HepG2 (cell line): ENCODE measurements at regions not wholly inside any gene's neighbourhood (a gene's known extent, or its start where the extent isn't known, plus 50 kb on each side); places are given as distances from the start of the nearest gene placed in this dataset.
"Not testable (repeated sequence)": the region's sequence is repeated elsewhere in the genome, so short reads cannot be mapped to it uniquely, and the experiment has no call there.

Source experiments
- ATAC-seq: fragments of 200-7000 bp; cut with Tn5 transposase; 3 replicates; pipeline ENCODE4 v1.9.1; 2020; ENCODE audit warnings: mild to moderate bottlenecking, moderate library complexity
- BruUV-seq: library from RNA; stranded (reverse); fragments of 400-500 nt; replicated peaks from 2 replicates; lab custom pipeline; 2021; lab: Mats Ljungman, UMichigan
- CTCF ChIA-PET: fragments of 300-600 bp; formaldehyde crosslinking; extraction: SDS; loops from one replicate; lab custom pipeline; 2021; ENCODE audit warnings: low total read pairs, inconsistent platforms, low intra/inter-chr PET ratio; lab: Yijun Ruan, JAX
- POLR2A ChIA-PET: fragments of 350-600 bp; sonication (Branson Sonifier 250); formaldehyde crosslinking; loops from one replicate; lab custom pipeline; 2020; ENCODE audit warnings: antibody characterized with exemption, inconsistent platforms; lab: Yijun Ruan, JAX
- DNase-seq: peaks from one replicate; pipeline ENCODE4 v3.0.0-alpha.2; 2015; ENCODE audit warnings: low spot score
- FAIRE-seq: peaks from 3 replicates; lab custom pipeline; 2011; peaks lifted over from hg19 to GRCh38; lab: Jason Lieb, UNC
- H2AFZ ChIP-seq: one replicate; pipeline ENCODE4 v1.6.1; 2011; ENCODE audit warnings: low read length, inconsistent platforms
- H3K27ac ChIP-seq: fragments of 300-600 bp; 3 replicates; pipeline ENCODE4 v1.8.0; 2011; ENCODE audit warnings: mixed run types, mild to moderate bottlenecking, mixed read lengths, low read length, inconsistent platforms; ENCODE audit not compliant: insufficient read depth; ENCODE audit errors: extremely low read length
- H3K27me3 ChIP-seq, 2 experiments: fragments of 200-600 bp in 1 of 2; 2 replicates in 1 of 2; 3 replicates in 1 of 2; pipeline versions ENCODE4 v1.6.0 to v1.8.0; 2011; ENCODE audit warnings: low read length in 2 of 2, mild to moderate bottlenecking in 2 of 2, moderate library complexity in 2 of 2, inconsistent platforms in 1 of 2; ENCODE audit not compliant: insufficient read depth in 2 of 2, control insufficient read depth in 1 of 2
- H3K36me3 ChIP-seq, 2 experiments: fragments of 200-600 bp in 1 of 2; replicated peaks in 1 of 2; 2 replicates in 1 of 2; 3 replicates in 1 of 2; pipeline versions ENCODE4 v1.5.1 to v1.8.0; 2011; ENCODE audit warnings: low read length in 2 of 2, inconsistent platforms in 1 of 2; ENCODE audit not compliant: insufficient read depth in 2 of 2, control insufficient read depth in 1 of 2
- H3K4me1 ChIP-seq: 2 replicates; pipeline ENCODE4 v1.5.1; 2012; ENCODE audit warnings: low read length, inconsistent platforms; ENCODE audit not compliant: insufficient read depth
- H3K4me2 ChIP-seq: 2 replicates; pipeline ENCODE4 v1.6.0; 2011; ENCODE audit warnings: low read depth, low read length, inconsistent platforms
- H3K4me3 ChIP-seq, 3 experiments: fragments of 200-600 bp in 1 of 3; sonication (generic), shearing (Covaris generic) in 1 of 3; replicated peaks in 1 of 3; 2 replicates each; pipeline ENCODE4 v1.5.1; 2011 to 2016; ENCODE audit warnings: low read length in 3 of 3, inconsistent platforms in 2 of 3, low read depth in 2 of 3, mild to moderate bottlenecking in 2 of 3, control low read depth in 1 of 3, mixed read lengths in 1 of 3; ENCODE audit not compliant: insufficient read depth in 1 of 3
- H3K79me2 ChIP-seq: one replicate; pipeline ENCODE4 v1.6.1; 2011; ENCODE audit warnings: low read length, inconsistent platforms; ENCODE audit not compliant: insufficient read depth
- H3K9ac ChIP-seq: 2 replicates; pipeline ENCODE4 v1.6.0; 2011; ENCODE audit warnings: mild to moderate bottlenecking, low read depth, low read length, inconsistent platforms; ENCODE audit not compliant: insufficient read depth
- H3K9me3 ChIP-seq: 2 replicates; pipeline ENCODE4 v1.5.1; 2012; ENCODE audit warnings: mild to moderate bottlenecking, low read length
- H4K20me1 ChIP-seq: 2 replicates; pipeline ENCODE4 v1.6.0; 2011; ENCODE audit warnings: inconsistent platforms, mild to moderate bottlenecking, low read length, moderate library complexity; ENCODE audit not compliant: insufficient read depth
- ARNT2 ChIP-seq: sonication (generic); formaldehyde crosslinking; IDR thresholded peaks from 2 replicates; pipeline ENCODE4 v1.8.0; 2022; ENCODE audit warnings: mild to moderate bottlenecking, low read depth, missing genetic modification reagents, moderate library complexity
- HMGA1 ChIP-seq: sonication (generic); formaldehyde crosslinking; conservative IDR thresholded peaks from 2 replicates; pipeline ENCODE4 v1.4.0; 2020; ENCODE audit warnings: missing genetic modification reagents
- IRX3 ChIP-seq: sonication (generic); formaldehyde crosslinking; IDR thresholded peaks from 2 replicates; pipeline ENCODE4 v1.8.1; 2023; ENCODE audit warnings: mild to moderate bottlenecking, low read depth, missing genetic modification reagents, borderline replicate concordance
- MAZ ChIP-seq, 2 experiments: sonication (generic) in 1 of 2; formaldehyde crosslinking in 1 of 2; IDR thresholded peaks; 2 replicates each; pipeline versions ENCODE4 v1.5.0 to v1.6.1; 2012 to 2020; ENCODE audit warnings: low read depth in 2 of 2, mild to moderate bottlenecking in 2 of 2, borderline replicate concordance in 1 of 2, improper control_type of control experiment in 1 of 2, low read length in 1 of 2, missing genetic modification reagents in 1 of 2, moderate library complexity in 1 of 2
- ZBTB3 ChIP-seq: sonication (generic); formaldehyde crosslinking; IDR thresholded peaks from 2 replicates; pipeline ENCODE4 v1.4.0; 2020; ENCODE audit warnings: low read depth, mild to moderate bottlenecking, moderate library complexity, missing genetic modification reagents, borderline replicate concordance
- ZNF501 ChIP-seq: sonication (generic); formaldehyde crosslinking; IDR thresholded peaks from 2 replicates; pipeline ENCODE4 v1.5.1; 2020; ENCODE audit warnings: mild to moderate bottlenecking, moderate library complexity, missing genetic modification reagents
- WGBS: methylation state at CpG from one replicate; pipeline ENCODE4 v1.1.6; 2017; ENCODE audit warnings: low lambda C conversion rate; 5-methylcytosine and 5-hydroxymethylcytosine counted together
- in situ Hi-C: cut with HindIII; loops from 2 replicates; pipeline ENCODE4 v1.10.0; 2017; ENCODE audit warnings: low pct_unique_long_range_greater_than_20kb; ENCODE audit not compliant: extremely low pct_ligation_motif_present
- intact Hi-C: fragments of 100-400 bp; cut with micrococcal nuclease; formaldehyde crosslinking; loops from one replicate; pipeline ENCODE4 v1.10.0; 2022; ENCODE audit not compliant: unreplicated experiment

- FAIRE-seq, H2AFZ ChIP-seq, H3K9ac ChIP-seq, H3K4me3 ChIP-seq, DNase-seq, H3K4me2 ChIP-seq, BruUV-seq, H3K36me3 ChIP-seq, H3K4me1 ChIP-seq, H3K27me3 ChIP-seq, ATAC-seq, POLR2A ChIA-PET, CTCF ChIA-PET, H3K27ac ChIP-seq, intact Hi-C loops, in situ Hi-C loops, H3K9me3 ChIP-seq, H3K79me2 ChIP-seq, H4K20me1 ChIP-seq: not testable (repeated sequence)
- 83% methylated on average over 7 of the region's 14 CpGs for WGBS
These were observed 78.7 kb downstream of the KCNA5 start for GRCh38 chr12:5122256-5122831.

GRCh38 chr12:5123921-5124320 is 80.2 kb downstream of the KCNA5 start:
- no peak for FAIRE-seq

More at GRCh38 chr12:5123921-5124320, 80.2 kb downstream of the KCNA5 start:
- Histone ChIP-seq H3K36me3 (no peaks in the 10 kb centered on the region), H3K9ac (no peak overlapping the region), H3K79me2 (no peaks in the 10 kb centered on the region)
- no peak for TF ChIP-seq IRX3 (CRISPR knock-in tag)
- TF ChIP-seq ZBTB3 (CRISPR knock-in tag), result no peak
- TF ChIP-seq ZNF501 (CRISPR knock-in tag), result no peak
- no peak for TF ChIP-seq ARNT2 (CRISPR knock-in tag)
- no peak for TF ChIP-seq MAZ (IDR thresholded peaks at IDR 0.05; ENCODE audit: borderline replicate concordance, low read depth, low read length)
- TF ChIP-seq MAZ (CRISPR knock-in tag; IDR thresholded peaks at IDR 0.05; ENCODE audit: low read depth), result no peak
- TF ChIP-seq HMGA1, result no peak
- TF ChIP-seq, all 625 proteins: peak for 0
- Histone ChIP-seq H3K27me3 (no peaks in the 10 kb centered on the region; a peak in 1 of 5 replicates), H3K4me1 (no peaks in the 10 kb centered on the region), H3K4me3 (no peak overlapping the region), H2AFZ (no peak overlapping the region), H3K4me2 (no peak overlapping the region), H4K20me1 (no peaks in the 10 kb centered on the region), H3K27ac (no peak overlapping the region), H3K9me3 (no peaks in the 10 kb centered on the region)
- no TSS peak for BruUV-seq
- in situ Hi-C loops, result no loop called here
- no peak for ATAC-seq
- DNase-seq, result no peak
- ChIA-PET POLR2A (no interaction called here), CTCF (no interaction called here)
- 14% methylated on average over 2 of the region's 2 CpGs for WGBS
- intact Hi-C loops, result no loop called here
